ENCODE measurements at regions not wholly inside any gene's neighbourhood (a gene's known extent, or its start where the extent isn't known, plus 50 kb on each side); places are given as distances from the start of the nearest gene placed in this dataset.

GRCh38 chr6:164561656-164562055 lies 747.7 kb downstream of the C6orf118 start:
- Mint-ChIP-seq H3K9me3 (ENCODE audit: unreplicated experiment) (peaks cover 21% of the 10 kb centered on the region), H3K36me3 (ENCODE audit: insufficient read depth, unreplicated experiment) (no peaks in the 10 kb centered on the region), H3K27me3 (ENCODE audit: insufficient read depth, unreplicated experiment) (no peaks in the 10 kb centered on the region), H3K27ac (ENCODE audit: unreplicated experiment) (no peak overlapping the region), H3K4me3 (ENCODE audit: unreplicated experiment) (no peak overlapping the region), H3K4me1 (ENCODE audit: low read depth, unreplicated experiment) (no peaks in the 10 kb centered on the region)
- Histone ChIP-seq H3K4me1 (no peaks in the 10 kb centered on the region), H3K36me3 (ENCODE audit: control insufficient read depth, insufficient read depth, low read length) (no peaks in the 10 kb centered on the region), H3K4me3 (ENCODE audit: low read depth, low read length) (no peak overlapping the region), H3K27me3 (replicated peaks; ENCODE audit: control insufficient read depth, insufficient read depth, low read length) (no peaks in the 10 kb centered on the region), H3K9me3 (no peaks in the 10 kb centered on the region)
- ChIA-PET CTCF (no interaction called here), POLR2A (no interaction called here)
- BruUV-seq (replicated peaks): no TSS peak
- no peak for DNase-seq
- intact Hi-C loops (cut with micrococcal nuclease; ENCODE audit: unreplicated experiment): no loop called here
- TF ChIP-seq CTCF (IDR thresholded peaks at IDR 0.05; ENCODE audit: insufficient read depth in 1 of 2, low read depth in 1 of 2, low read length in 1 of 2, severe bottlenecking in 1 of 2, unreplicated experiment in 1 of 2): no peak

GRCh38 chr6:164554700-164555476 lies 754.5 kb downstream of the C6orf118 start:
- ChIA-PET CTCF (no interaction called here), POLR2A (no interaction called here)

GRCh38 chr6:164554226-164554625 lies 755.2 kb downstream of the C6orf118 start:
- no peak overlapping the region for H3K4me3 Mint-ChIP-seq (ENCODE audit: unreplicated experiment)
- H3K4me1 Mint-ChIP-seq (ENCODE audit: low read depth, unreplicated experiment): no peaks in the 10 kb centered on the region
- Histone ChIP-seq H3K36me3 (ENCODE audit: control insufficient read depth, insufficient read depth, low read length) (no peaks in the 10 kb centered on the region), H3K4me3 (ENCODE audit: low read depth, low read length) (no peak overlapping the region), H3K9me3 (0 out of 2 replicates have a peak, but pooled peaks cover 3% of the 10 kb centered on the region), H3K27me3 (replicated peaks; ENCODE audit: control insufficient read depth, insufficient read depth, low read length) (no peaks in the 10 kb centered on the region), H3K4me1 (no peaks in the 10 kb centered on the region)
- ChIA-PET CTCF (no interaction called here), POLR2A (no interaction called here)
- intact Hi-C loops (cut with micrococcal nuclease; ENCODE audit: unreplicated experiment): no loop called here
- no TSS peak for BruUV-seq (replicated peaks)
- DNase-seq: no peak
- no peaks in the 10 kb centered on the region for H3K36me3 Mint-ChIP-seq (ENCODE audit: insufficient read depth, unreplicated experiment)
- no peak overlapping the region for H3K27ac Mint-ChIP-seq (ENCODE audit: unreplicated experiment)
- no peaks in the 10 kb centered on the region for H3K9me3 Mint-ChIP-seq (ENCODE audit: unreplicated experiment)
- no peak for TF ChIP-seq CTCF (IDR thresholded peaks at IDR 0.05; ENCODE audit: insufficient read depth in 1 of 2, low read depth in 1 of 2, low read length in 1 of 2, severe bottlenecking in 1 of 2, unreplicated experiment in 1 of 2)
- no peaks in the 10 kb centered on the region for H3K27me3 Mint-ChIP-seq (ENCODE audit: insufficient read depth, unreplicated experiment)

More at GRCh38 chr6:164554700-164555476, 754.5 kb downstream of the C6orf118 start:
- DNase-seq: no peak
- BruUV-seq (replicated peaks): no TSS peak
- Histone ChIP-seq H3K4me3 (ENCODE audit: low read depth, low read length) (no peak overlapping the region), H3K9me3 (0 out of 2 replicates have a peak, but pooled peaks cover 3% of the 10 kb centered on the region), H3K36me3 (ENCODE audit: control insufficient read depth, insufficient read depth, low read length) (no peaks in the 10 kb centered on the region), H3K27me3 (replicated peaks; ENCODE audit: control insufficient read depth, insufficient read depth, low read length) (no peaks in the 10 kb centered on the region), H3K4me1 (no peaks in the 10 kb centered on the region)
- TF ChIP-seq CTCF (IDR thresholded peaks at IDR 0.05; ENCODE audit: insufficient read depth in 1 of 2, low read depth in 1 of 2, low read length in 1 of 2, severe bottlenecking in 1 of 2, unreplicated experiment in 1 of 2): no peak
- no peak overlapping the region for H3K27ac Mint-ChIP-seq (ENCODE audit: unreplicated experiment)
- H3K4me3 Mint-ChIP-seq (ENCODE audit: unreplicated experiment): no peak overlapping the region
- H3K27me3 Mint-ChIP-seq (ENCODE audit: insufficient read depth, unreplicated experiment): no peaks in the 10 kb centered on the region
- H3K36me3 Mint-ChIP-seq (ENCODE audit: insufficient read depth, unreplicated experiment): no peaks in the 10 kb centered on the region
- no peaks in the 10 kb centered on the region for H3K4me1 Mint-ChIP-seq (ENCODE audit: low read depth, unreplicated experiment)
- intact Hi-C loops (cut with micrococcal nuclease; ENCODE audit: unreplicated experiment): no loop called here
- H3K9me3 Mint-ChIP-seq (ENCODE audit: unreplicated experiment): peaks cover 3% of the 10 kb centered on the region

Data from Caco-2 (cell line).